ENCODE measurements at regions not wholly inside any gene's neighbourhood (a gene's known extent, or its start where the extent isn't known, plus 50 kb on each side); places are given as distances from the start of the nearest gene placed in this dataset.

DNA sequence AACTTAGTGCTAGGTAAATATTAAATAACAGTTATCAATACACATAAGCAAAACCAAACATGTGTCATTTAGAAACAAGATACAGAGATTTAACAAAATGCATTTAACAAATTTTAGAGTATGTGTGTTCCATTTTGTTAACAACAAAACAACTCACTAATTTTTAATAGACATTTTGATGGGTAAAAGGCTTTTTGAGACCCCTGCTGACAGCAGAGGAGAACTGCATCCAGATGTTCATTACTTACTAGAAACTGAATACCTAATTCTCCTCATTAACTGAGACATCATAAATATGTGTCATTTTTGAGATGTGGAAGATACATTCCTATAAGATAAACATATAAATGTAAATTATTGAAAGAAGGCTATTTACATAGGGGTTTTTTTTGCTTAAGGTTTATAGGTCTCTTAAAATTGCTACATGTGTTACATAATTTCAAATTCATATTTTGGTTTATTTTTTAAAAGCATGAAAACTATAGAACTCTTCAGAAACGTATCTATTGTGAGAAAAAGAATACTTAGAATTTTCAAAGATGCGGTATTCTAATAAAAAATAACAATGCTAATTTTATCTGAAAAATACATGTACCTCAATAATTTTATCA is 1009.8 kb downstream of the TUSC7 start:
- TF ChIP-seq, protein P1, sequence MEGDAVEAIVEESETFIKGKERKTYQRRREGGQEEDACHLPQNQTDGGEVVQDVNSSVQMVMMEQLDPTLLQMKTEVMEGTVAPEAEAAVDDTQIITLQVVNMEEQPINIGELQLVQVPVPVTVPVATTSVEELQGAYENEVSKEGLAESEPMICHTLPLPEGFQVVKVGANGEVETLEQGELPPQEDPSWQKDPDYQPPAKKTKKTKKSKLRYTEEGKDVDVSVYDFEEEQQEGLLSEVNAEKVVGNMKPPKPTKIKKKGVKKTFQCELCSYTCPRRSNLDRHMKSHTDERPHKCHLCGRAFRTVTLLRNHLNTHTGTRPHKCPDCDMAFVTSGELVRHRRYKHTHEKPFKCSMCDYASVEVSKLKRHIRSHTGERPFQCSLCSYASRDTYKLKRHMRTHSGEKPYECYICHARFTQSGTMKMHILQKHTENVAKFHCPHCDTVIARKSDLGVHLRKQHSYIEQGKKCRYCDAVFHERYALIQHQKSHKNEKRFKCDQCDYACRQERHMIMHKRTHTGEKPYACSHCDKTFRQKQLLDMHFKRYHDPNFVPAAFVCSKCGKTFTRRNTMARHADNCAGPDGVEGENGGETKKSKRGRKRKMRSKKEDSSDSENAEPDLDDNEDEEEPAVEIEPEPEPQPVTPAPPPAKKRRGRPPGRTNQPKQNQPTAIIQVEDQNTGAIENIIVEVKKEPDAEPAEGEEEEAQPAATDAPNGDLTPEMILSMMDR (IDR thresholded peaks at IDR 0.05; ENCODE audit: extremely low read depth, missing control alignments): no peak
- DNase-seq (ENCODE audit: low spot score): peak; percentile 12

DNA sequence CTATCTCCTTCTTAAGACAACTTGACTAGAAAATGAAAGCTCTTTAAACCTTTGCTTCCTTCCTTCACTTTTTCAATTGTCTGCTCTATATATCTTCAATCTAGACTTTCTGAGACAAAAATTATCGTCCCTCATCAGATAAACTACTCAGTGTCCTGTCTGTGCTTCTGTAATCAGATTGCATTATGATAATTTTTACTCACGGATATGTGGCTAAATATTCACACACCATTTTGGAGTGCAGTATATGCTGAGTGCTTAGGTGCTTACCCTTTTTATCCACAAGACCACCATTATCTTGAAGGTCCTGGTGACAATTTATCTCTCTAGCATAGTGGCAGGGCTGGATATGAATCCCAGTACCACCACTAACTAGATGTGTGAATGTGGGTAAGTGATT is 1012.3 kb downstream of the TUSC7 start:
- TF ChIP-seq, protein P1 (IDR thresholded peaks at IDR 0.05; ENCODE audit: extremely low read depth, missing control alignments): no peak
- DNase-seq (ENCODE audit: low spot score): no peak

DNA sequence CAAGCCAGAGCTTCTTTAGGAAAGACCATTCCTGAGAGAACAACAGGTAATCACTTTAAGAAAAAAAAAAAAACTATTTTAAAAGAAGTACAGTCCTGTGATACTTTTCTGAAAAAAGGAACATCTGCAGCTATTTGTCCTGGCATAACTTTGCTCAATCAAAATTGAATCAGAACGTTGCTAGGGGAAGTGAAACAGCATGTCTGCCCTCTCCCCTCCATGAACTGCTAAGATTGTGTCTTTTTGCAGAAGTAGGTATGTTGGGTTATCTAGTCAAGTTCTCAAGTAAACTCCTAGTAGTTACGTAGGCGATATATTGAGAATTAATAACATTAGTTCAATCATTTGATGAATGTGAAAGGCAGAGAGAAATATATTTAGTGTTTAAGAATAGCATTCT is 1013.3 kb downstream of the TUSC7 start:
- TF ChIP-seq, protein P1 (IDR thresholded peaks at IDR 0.05; ENCODE audit: extremely low read depth, missing control alignments): no peak
- no peak for DNase-seq (ENCODE audit: low spot score)

DNA sequence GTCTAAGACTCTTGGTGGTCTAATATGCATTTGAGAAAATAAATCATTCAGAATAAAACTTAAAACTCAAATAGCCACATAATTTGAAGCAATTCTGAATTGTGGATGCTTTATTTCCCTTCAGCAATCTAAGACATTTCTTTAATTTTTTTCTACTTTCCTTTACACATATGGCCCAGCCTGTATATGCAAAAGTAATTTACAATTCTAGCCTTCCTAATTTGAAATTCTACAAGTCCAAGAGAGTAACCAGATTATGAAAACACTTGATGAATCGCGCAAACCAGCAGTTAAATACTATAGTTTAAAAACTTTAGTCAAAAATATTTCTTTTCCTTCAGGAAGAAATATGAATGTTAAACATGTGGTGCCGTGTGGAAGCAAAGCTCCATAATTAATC is 1014.2 kb downstream of the TUSC7 start:
- TF ChIP-seq, protein P1 (IDR thresholded peaks at IDR 0.05; ENCODE audit: extremely low read depth, missing control alignments): no peak
- DNase-seq (ENCODE audit: low spot score): no peak

DNA sequence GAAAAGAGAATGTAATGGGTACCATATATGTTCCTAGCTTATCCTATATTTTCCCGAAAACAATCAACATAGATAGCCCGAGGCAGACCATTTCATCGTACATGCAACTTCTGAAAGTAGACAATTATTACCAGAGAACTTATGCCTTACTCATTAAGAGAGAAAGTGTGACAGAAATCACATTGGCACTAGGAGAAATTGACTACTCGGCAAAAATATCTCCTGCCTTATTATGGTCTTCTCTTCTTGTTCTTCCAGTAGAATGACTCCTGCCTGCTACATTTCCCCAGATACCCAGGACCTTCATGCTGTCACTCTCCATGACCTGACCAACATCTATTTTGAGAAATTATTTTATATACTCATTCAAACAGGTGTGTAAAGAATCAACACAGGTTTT is 1015.7 kb downstream of the TUSC7 start:
- TF ChIP-seq, protein P1 (IDR thresholded peaks at IDR 0.05; ENCODE audit: extremely low read depth, missing control alignments): no peak
- no peak for DNase-seq (ENCODE audit: low spot score)

DNA sequence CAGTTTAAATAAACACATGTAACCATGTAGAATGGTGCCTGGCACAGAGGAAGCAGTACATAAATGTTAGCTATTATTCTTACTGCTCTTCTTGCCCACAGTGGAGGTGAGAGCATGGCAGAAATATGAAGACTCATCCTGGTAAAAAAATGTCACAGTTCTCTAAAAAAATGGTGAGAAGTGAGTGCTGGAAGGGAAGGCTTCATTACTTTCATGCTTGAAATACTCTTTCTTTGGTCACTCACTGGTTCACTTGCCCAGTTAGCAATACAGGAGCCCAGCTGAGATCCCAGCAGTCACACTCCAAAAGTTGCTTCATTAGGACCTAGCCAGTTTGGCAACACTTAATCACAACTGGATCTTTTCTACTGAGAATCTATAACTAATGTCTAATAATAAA is 1017.2 kb downstream of the TUSC7 start:
- TF ChIP-seq, protein P1 (IDR thresholded peaks at IDR 0.05; ENCODE audit: extremely low read depth, missing control alignments): no peak
- no peak for DNase-seq (ENCODE audit: low spot score)

DNA sequence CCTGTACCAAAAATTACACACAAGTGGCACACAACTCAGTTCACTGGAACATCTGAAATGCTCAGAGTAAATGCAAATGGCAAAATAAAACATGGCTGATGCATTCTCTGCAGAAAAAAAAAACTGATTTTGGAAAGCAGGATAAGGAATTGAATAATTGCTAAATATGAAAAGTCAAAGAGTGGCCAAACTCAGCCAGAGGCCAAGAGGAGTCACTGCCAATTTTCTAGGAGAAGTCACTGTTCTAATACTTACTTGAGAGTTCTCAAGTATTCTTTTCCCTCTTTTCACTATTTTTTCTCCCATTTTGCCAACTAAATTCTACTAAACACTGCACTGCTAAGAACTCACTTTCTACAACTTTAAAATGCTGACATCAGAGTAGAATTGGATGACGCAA is 1018.6 kb downstream of the TUSC7 start:
- DNase-seq (ENCODE audit: low spot score): no peak
- TF ChIP-seq, protein P1 (IDR thresholded peaks at IDR 0.05; ENCODE audit: extremely low read depth, missing control alignments): no peak

Data from GM20000 (cell line).